GM21619 (cell line): ENCODE measurements at regions not wholly inside any gene's neighbourhood (a gene's known extent, or its start where the extent isn't known, plus 50 kb on each side); places are given as distances from the start of the nearest gene placed in this dataset.
A peak's percentile ranks its signal among the peaks of the same experiment; 100 is the strongest.
"Not testable (repeated sequence)": the region's sequence is repeated elsewhere in the genome, so short reads cannot be mapped to it uniquely, and the experiment has no call there.

Experiments
- ATAC-seq: cut with Tn5 transposase; IDR thresholded peaks from one replicate; pipeline ENCODE4 v1.9.1; 2021; ENCODE audit not compliant: unreplicated experiment

- no peak for ATAC-seq
These were observed 850.4 kb downstream of the STIM2 start for GRCh38 chr4:27711041-27711440.

GRCh38 chr4:27714073-27714472, 853.4 kb downstream of the STIM2 start:
- no peak for ATAC-seq

DNA sequence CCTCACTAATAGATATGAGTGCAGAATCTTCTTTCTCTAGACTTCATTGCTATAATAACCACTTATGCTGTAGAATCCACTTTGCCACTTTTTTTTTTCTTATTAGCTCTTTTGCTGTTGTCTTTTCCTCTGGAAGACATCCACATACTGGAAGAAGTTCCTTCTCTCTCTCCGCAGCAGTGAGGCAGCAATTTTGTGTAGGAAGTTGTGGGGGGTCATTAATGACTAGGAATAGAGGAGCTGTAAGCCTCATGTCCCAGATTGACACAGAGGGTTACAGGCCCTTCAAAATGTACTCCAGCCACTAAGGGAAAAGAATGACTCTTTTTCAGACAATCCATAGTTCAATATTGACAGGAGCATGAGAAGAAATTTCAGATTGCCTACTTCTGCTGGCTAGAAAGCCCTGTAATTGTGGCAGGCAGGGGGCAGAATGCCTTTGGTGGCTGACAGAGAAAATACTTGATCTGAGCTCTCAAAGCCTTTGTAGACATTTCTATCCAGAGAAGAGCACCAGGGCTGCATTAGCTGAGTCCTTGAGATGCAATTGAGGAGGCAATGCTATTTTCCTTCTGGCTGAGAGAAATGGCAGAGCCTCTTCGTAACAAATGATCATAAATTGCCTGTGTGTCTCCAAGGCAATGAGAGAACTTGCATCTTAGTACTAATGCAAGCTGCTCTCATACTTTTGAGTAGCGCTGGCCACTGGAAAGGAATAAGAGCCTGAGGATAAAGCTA, 856.2 kb downstream of the STIM2 start:
- ATAC-seq = no peak

DNA sequence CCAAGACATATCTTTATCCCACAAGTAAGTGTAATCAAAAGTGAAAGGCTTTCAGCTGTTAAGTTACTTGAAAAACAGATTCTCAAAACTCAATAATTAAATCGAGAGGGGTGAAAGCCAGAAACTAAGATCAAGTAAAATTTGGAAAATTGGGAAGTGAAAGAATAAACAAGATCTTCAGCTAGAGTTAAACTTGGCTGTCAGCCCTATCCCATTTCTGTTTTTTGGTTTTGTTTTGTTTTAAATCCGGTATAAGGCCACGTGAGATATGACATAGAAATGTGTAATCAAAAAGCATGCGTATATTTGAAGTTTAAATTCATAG, 856.8 kb downstream of the STIM2 start:
- no peak for ATAC-seq

GRCh38 chr4:27720010-27720766, 859.5 kb downstream of the STIM2 start:
- ATAC-seq = peak; percentile 66

GRCh38 chr4:27721193-27721592, 860.6 kb downstream of the STIM2 start:
- ATAC-seq = no peak

- no peak for ATAC-seq
These were observed 868.3 kb downstream of the STIM2 start for GRCh38 chr4:27728892-27729291.

DNA sequence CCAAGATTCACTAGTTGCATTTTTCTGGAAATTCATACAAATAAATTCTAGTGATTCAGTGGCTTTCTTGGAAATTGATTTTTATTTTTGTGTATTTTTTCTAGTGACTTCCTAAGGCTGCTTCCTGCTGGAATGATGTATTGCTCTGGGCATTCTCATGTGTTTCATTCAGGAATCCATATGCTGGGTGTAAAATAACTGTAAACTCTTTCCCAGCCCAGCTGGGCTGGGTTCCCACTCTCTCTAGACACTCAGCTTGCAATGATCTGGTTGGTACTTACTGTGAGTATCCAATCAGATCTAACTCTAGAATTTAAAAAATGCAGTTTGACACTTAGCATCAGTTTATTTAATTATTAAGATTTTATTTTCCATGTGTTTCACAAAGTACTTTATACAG, 882.2 kb downstream of the STIM2 start:
- ATAC-seq = no peak

DNA sequence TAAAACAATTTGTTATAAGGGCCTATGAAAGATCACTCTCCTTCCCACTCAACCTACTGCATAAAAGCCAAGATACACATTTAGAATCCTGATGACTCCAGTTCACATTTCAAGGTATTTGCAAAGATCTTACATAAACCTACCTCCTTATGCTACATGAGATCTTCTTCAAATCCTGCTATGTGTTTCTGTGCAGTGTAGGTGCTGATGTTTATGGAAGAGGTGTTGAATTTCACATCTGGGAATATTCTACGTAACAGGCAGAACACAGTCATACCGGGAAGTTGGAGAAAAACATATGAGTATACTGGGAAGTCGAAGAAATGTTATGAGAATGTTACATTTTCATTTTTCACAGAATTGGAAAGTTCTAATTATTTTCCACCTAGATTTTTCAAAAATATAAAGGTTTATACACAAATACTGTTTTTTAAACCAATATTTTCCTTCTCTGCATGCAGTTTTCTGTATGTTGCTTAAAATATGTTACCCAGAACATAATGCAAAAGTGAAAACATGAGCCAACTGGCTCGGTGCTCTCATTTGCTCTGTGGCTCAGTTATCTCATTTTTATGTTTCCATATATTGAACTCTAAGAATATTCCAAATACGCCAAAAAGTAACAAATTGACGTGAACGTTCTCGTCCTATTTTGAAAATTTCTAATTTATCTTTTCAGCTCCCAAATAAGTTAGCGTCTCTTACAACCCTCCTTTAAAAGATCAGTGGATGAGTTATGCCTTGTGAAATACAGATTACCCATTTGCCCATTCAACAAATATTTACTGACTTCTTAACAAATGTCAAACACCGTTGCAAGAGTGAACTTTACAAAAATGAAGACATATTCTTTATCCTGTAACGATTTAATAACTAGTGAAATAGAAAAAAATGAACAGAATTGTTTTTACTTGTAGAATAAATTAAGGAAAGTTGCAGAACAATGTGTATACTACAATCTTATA, 899.3 kb downstream of the STIM2 start:
- no peak for ATAC-seq

- no peak for ATAC-seq
These were observed 903.3 kb downstream of the STIM2 start for GRCh38 chr4:27763830-27764525.

- no peak for ATAC-seq
These were observed 903.8 kb downstream of the STIM2 start for GRCh38 chr4:27764526-27764837.

GRCh38 chr4:27770895-27771294, 910.3 kb downstream of the STIM2 start:
- no peak for ATAC-seq

GRCh38 chr4:27775156-27775555, 914.5 kb downstream of the STIM2 start:
- ATAC-seq = no peak

DNA sequence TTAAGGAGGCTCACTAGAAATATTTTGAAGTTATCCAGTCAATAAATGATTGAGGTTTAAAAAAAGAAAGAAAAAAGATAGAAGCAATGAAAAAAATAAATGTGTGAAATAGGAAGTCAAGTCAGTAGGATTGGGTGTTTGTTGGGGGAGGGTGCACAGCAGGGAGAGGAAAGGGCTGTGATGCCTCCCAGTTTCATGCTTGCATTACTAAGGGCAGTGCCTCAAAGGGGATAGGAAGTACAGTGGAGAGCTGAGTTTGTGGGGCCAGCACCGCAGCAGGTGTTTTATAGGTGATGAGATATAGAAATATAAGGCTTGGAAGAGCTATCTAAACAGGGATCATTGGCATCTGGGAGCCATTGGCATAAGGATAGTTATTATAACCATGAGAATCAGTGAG, 919.2 kb downstream of the STIM2 start:
- ATAC-seq = no peak

GRCh38 chr4:27787195-27787594, 926.6 kb downstream of the STIM2 start:
- ATAC-seq = no peak

GRCh38 chr4:27789773-27790172, 929.1 kb downstream of the STIM2 start:
- no peak for ATAC-seq

- ATAC-seq = no peak
These were observed 930.3 kb downstream of the STIM2 start for GRCh38 chr4:27790911-27791310.

DNA sequence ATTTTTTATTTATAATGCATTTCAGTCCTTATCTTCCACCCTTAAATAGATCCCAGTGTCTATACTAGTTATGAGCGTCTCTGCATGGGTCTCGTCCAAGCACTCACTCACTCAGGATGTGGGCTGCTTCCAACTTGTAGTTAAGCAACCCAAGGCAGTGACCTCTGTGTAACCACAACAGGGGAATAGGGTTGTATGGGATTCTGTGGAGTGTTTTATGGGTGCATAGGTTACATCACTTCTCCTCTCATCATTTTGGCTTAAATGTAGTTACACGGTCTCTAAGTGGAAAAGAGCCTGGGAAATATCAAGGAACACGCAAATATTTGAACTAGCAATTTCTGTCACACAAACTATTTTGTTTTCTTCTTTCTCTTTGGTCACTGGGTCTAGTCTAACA, 931.0 kb downstream of the STIM2 start:
- no peak for ATAC-seq

DNA sequence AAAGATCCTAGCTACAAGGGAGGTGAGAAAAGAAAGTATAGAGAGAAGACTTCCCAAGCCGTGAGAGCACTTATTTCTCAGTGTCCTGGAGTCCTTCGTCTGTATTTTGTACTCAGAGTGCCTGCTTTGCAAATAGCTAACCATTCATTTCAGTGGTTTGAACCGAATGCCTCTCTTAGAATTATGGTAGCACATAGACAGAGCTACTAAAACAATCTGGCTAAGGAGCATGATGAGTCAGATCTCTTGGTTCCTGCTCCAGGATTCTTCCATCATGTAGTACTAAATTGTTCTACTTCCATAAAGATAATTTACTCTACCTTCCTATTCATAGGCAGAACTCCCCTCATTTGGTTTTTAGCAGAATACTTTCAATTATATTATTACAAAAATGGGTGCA, 946.6 kb downstream of the STIM2 start:
- ATAC-seq = no peak

GRCh38 chr4:27811948-27812347, 951.3 kb downstream of the STIM2 start:
- ATAC-seq = no peak

GRCh38 chr4:27813226-27813625, 952.6 kb downstream of the STIM2 start:
- not testable (repeated sequence) for ATAC-seq
